Neuronal stem cell (in vitro differentiated cells): ENCODE measurements at regions not wholly inside any gene's neighbourhood (a gene's known extent, or its start where the extent isn't known, plus 50 kb on each side); places are given as distances from the start of the nearest gene placed in this dataset.

Experiments
- DNase-seq: peaks from one replicate; pipeline ENCODE4 v3.0.0-alpha.2; 2013; ENCODE audit warnings: low spot score
- H2AFZ ChIP-seq: one replicate; pipeline ENCODE4 v1.6.1; 2013; ENCODE audit warnings: mild to moderate bottlenecking, low read length, inconsistent platforms
- H2AK5ac ChIP-seq: 2 replicates; pipeline ENCODE4 v1.6.1; 2013; ENCODE audit warnings: low read depth, mild to moderate bottlenecking, inconsistent platforms, low read length, moderate library complexity, mixed read lengths
- H2BK120ac ChIP-seq: 2 replicates; pipeline ENCODE4 v1.6.1; 2013; ENCODE audit warnings: low read depth, mild to moderate bottlenecking, inconsistent platforms, low read length, moderate library complexity, mixed read lengths
- H2BK12ac ChIP-seq: one replicate; pipeline ENCODE4 v1.6.1; 2013; ENCODE audit warnings: low read length, inconsistent platforms
- H2BK15ac ChIP-seq: 2 replicates; pipeline ENCODE4 v1.6.1; 2013; ENCODE audit warnings: mild to moderate bottlenecking, low read length, inconsistent platforms, mixed read lengths
- H2BK5ac ChIP-seq: one replicate; pipeline ENCODE4 v1.6.1; 2013; ENCODE audit warnings: inconsistent platforms, mild to moderate bottlenecking, low read length, moderate library complexity
- H3K14ac ChIP-seq: one replicate; pipeline ENCODE4 v1.6.1; 2013; ENCODE audit warnings: low read length, inconsistent platforms
- H3K18ac ChIP-seq: 2 replicates; pipeline ENCODE4 v1.6.1; 2013; ENCODE audit warnings: low read length, inconsistent platforms
- H3K23ac ChIP-seq: 2 replicates; pipeline ENCODE4 v1.6.1; 2013; ENCODE audit warnings: low read depth, mild to moderate bottlenecking, mixed read lengths, low read length, inconsistent platforms; ENCODE audit not compliant: poor library complexity
- H3K27ac ChIP-seq: replicated peaks from 3 replicates; pipeline ENCODE4 v1.5.1; 2013; ENCODE audit warnings: low read length, inconsistent platforms
- H3K27me3 ChIP-seq, 3 experiments: 2 replicates each; pipeline ENCODE4 v1.6.1; 2013; ENCODE audit warnings: low read length in 3 of 3, mild to moderate bottlenecking in 2 of 3, inconsistent platforms in 1 of 3, low read depth in 1 of 3, mixed read lengths in 1 of 3, moderate library complexity in 1 of 3; ENCODE audit not compliant: control insufficient read depth in 3 of 3, insufficient read depth in 3 of 3
- H3K36me3 ChIP-seq, 2 donors: replicated peaks in 1 of 2; 2 replicates each; pipeline ENCODE4 v1.6.1; 2013; ENCODE audit warnings: low read length in 2 of 2; ENCODE audit not compliant: control insufficient read depth in 2 of 2, insufficient read depth in 2 of 2
- H3K4ac ChIP-seq: 2 replicates; pipeline ENCODE4 v1.6.1; 2013; ENCODE audit warnings: inconsistent platforms, mild to moderate bottlenecking, low read length, moderate library complexity
- H3K4me1 ChIP-seq, 2 donors: 1 replicate in 1 of 2; 2 replicates in 1 of 2; pipeline ENCODE4 v1.6.1; 2013; ENCODE audit warnings: low read length in 2 of 2, low read depth in 1 of 2; ENCODE audit not compliant: control insufficient read depth in 2 of 2, insufficient read depth in 1 of 2
- H3K4me2 ChIP-seq: one replicate; pipeline ENCODE4 v1.6.1; 2013; ENCODE audit warnings: mild to moderate bottlenecking, low read length, inconsistent platforms; ENCODE audit not compliant: insufficient read depth, poor library complexity, severe bottlenecking
- H3K4me3 ChIP-seq, 2 donors: 2 replicates each; pipeline ENCODE4 v1.5.1; 2013; ENCODE audit warnings: low read length in 2 of 2, mild to moderate bottlenecking in 2 of 2, inconsistent platforms in 1 of 2, moderate library complexity in 1 of 2
- H3K79me1 ChIP-seq: one replicate; pipeline ENCODE4 v1.6.1; 2013; ENCODE audit warnings: low read depth, mild to moderate bottlenecking, inconsistent platforms, low read length, moderate library complexity
- H3K9ac ChIP-seq: one replicate; pipeline ENCODE4 v1.6.1; 2013; ENCODE audit warnings: mild to moderate bottlenecking, low read depth, low read length, inconsistent platforms; ENCODE audit not compliant: poor library complexity
- H3K9me3 ChIP-seq, 2 donors: replicated peaks in 1 of 2; 2 replicates each; pipeline versions ENCODE3 to v1.6.1; 2013; ENCODE audit warnings: low read length in 2 of 2, mild to moderate bottlenecking in 2 of 2, inconsistent platforms in 1 of 2, low read depth in 1 of 2, mixed read lengths in 1 of 2, moderate library complexity in 1 of 2; ENCODE audit not compliant: control insufficient read depth in 2 of 2, insufficient read depth in 1 of 2
- H4K8ac ChIP-seq: one replicate; pipeline ENCODE4 v1.6.1; 2013; ENCODE audit warnings: low read depth, mild to moderate bottlenecking, inconsistent platforms, low read length, moderate library complexity
- H4K91ac ChIP-seq: one replicate; pipeline ENCODE4 v1.6.1; 2013; ENCODE audit warnings: low read length, low read depth, mild to moderate bottlenecking, inconsistent platforms; ENCODE audit not compliant: poor library complexity
- WGBS, 2 donors: extraction: QIAGEN DNeasy Blood & Tissue Kit; methylation state at CpG; one replicate each; pipeline ENCODE4 v1.1.7; 2013; ENCODE audit warnings: missing lambda C conversion rate in 2 of 2, mixed read lengths in 1 of 2; ENCODE audit not compliant: insufficient read length in 2 of 2, insufficient replicate concordance in 1 of 2; ENCODE audit errors: extremely low coverage in 2 of 2; 5-methylcytosine and 5-hydroxymethylcytosine counted together

DNA sequence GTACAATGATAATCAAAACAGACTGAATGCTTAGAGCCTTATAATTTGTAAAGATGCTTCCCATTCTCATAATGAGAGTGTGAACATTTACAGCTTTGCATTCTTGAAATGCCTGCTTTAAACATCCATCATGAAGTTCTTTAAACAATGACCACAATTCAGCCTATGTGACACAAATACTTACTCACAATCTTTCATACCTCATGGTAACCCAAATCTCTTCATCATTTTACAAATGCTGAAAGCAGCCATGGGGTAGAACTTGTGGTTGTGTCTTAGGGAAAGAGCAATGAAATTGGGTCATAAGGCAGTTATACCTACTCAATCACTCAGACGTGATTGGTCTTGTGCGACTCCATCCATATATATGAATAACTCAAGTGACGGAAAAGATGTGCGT lies 140.7 kb downstream of the RND3 start:
- no peak overlapping the region for H3K4me2 ChIP-seq
- H3K14ac ChIP-seq, result no peak overlapping the region
- WGBS, 2 donors, result no CpG with 5 or more reads among the region's 4 CpGs
- no peak overlapping the region for H4K91ac ChIP-seq
- H3K36me3 ChIP-seq, result no peaks in the 10 kb centered on the region
- no peak overlapping the region for H3K4me3 ChIP-seq
- H3K9ac ChIP-seq, result no peak overlapping the region
- no peak overlapping the region for H3K4ac ChIP-seq
- H2AK5ac ChIP-seq, result no peak overlapping the region
- no peak overlapping the region for H2AFZ ChIP-seq
- no peak overlapping the region for H3K18ac ChIP-seq
- H2BK120ac ChIP-seq, result no peak overlapping the region
- H2BK12ac ChIP-seq, result no peak overlapping the region
- H2BK5ac ChIP-seq, result no peak overlapping the region
- H3K79me1 ChIP-seq, result no peaks in the 10 kb centered on the region
- H3K27me3 ChIP-seq, result no peaks in the 10 kb centered on the region
- no peak overlapping the region for H2BK15ac ChIP-seq
- H4K8ac ChIP-seq, result no peak overlapping the region
- H3K23ac ChIP-seq, result no peak overlapping the region
- H3K9me3 ChIP-seq, result no peaks in the 10 kb centered on the region
- no peak for DNase-seq
- H3K27ac ChIP-seq, result no peak overlapping the region
- H3K4me1 ChIP-seq, result peaks cover 0 to 3% of the 10 kb centered on the region in 2 donors

DNA sequence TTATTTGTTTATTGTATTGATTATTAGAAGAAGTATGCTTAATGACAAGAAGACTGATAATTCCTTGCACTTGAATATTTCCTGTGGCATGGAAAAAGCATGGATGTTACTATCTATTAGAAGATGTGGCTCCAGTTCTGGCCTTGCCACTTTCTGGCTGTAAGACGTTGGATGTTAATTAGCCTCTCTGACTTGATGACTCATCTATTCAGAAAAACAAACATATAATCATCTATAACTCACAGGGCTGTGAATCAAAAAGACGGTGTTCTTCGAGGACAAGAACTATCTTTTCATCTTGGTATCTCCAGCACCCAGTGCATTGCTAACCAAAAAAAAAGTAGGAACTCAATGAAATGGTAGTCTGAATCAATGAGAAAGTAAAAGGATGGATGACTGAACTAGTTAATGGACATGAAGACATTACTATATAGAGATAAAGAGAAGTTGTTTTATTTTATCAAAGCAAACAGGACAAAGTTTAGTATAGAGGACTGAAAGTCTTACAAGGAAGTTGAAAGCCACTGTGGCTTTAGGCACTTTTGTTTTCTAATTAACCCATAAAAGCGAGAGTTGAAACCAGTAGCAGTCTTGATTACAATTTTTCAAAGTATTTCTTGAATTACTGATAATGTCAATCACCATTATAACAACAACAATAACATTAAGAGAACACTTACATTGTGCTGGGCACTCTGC lies 145.3 kb downstream of the RND3 start:
- no peak overlapping the region for H3K23ac ChIP-seq
- H3K18ac ChIP-seq, result no peak overlapping the region
- H3K4me3 ChIP-seq, result no peak overlapping the region
- H4K91ac ChIP-seq, result no peak overlapping the region
- no peaks in the 10 kb centered on the region for H3K36me3 ChIP-seq
- no peaks in the 10 kb centered on the region for H3K9me3 ChIP-seq
- H2BK12ac ChIP-seq, result no peak overlapping the region
- no peaks in the 10 kb centered on the region for H3K27me3 ChIP-seq
- no peak for DNase-seq
- H3K4ac ChIP-seq, result no peak overlapping the region
- no peaks in the 10 kb centered on the region for H3K79me1 ChIP-seq
- H3K4me1 ChIP-seq, result peaks cover 0 to 3% of the 10 kb centered on the region in 2 donors
- no peak overlapping the region for H2BK5ac ChIP-seq
- H3K9ac ChIP-seq, result no peak overlapping the region
- no peak overlapping the region for H3K4me2 ChIP-seq
- H2AK5ac ChIP-seq, result no peak overlapping the region
- H4K8ac ChIP-seq, result no peak overlapping the region
- WGBS, 2 donors, result no CpG with 5 or more reads among the region's 4 CpGs
- H2BK15ac ChIP-seq, result no peak overlapping the region
- no peak overlapping the region for H3K27ac ChIP-seq
- no peak overlapping the region for H2BK120ac ChIP-seq
- H3K14ac ChIP-seq, result no peak overlapping the region
- no peak overlapping the region for H2AFZ ChIP-seq

DNA sequence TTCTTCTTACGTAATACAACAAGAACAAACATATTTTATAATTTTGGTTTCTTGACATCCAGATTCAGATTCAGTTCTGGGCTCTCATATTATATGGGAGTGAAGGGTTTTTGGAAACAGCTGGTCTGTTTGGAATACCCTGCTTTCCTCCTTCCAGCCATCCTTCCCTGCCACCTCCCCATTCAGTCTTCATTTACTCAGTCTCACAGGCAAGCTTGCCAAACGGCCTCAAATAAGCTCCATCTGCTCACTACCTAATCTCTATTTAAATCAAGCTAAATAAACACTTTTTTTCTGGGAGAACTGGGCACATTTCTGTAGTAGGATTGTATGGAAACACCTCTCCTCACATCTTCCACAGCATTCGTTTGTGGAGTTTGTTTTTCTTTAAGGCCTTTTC lies 147.5 kb downstream of the RND3 start:
- H3K9ac ChIP-seq, result no peak overlapping the region
- H2AK5ac ChIP-seq, result no peak overlapping the region
- H3K36me3 ChIP-seq, result no peaks in the 10 kb centered on the region
- H3K23ac ChIP-seq, result no peak overlapping the region
- H2BK120ac ChIP-seq, result no peak overlapping the region
- no peak overlapping the region for H3K27ac ChIP-seq
- no peak overlapping the region for H3K4me3 ChIP-seq
- H2AFZ ChIP-seq, result no peak overlapping the region
- no peak overlapping the region for H4K91ac ChIP-seq
- H2BK15ac ChIP-seq, result no peak overlapping the region
- no peak overlapping the region for H3K4ac ChIP-seq
- no peak overlapping the region for H3K4me2 ChIP-seq
- H2BK12ac ChIP-seq, result no peak overlapping the region
- no peak overlapping the region for H4K8ac ChIP-seq
- H3K79me1 ChIP-seq, result no peaks in the 10 kb centered on the region
- WGBS, 2 donors, result no CpG with 5 or more reads among the region's 3 CpGs
- no peak for DNase-seq
- no peaks in the 10 kb centered on the region for H3K9me3 ChIP-seq
- H3K18ac ChIP-seq, result no peak overlapping the region
- H3K14ac ChIP-seq, result no peak overlapping the region
- H2BK5ac ChIP-seq, result no peak overlapping the region
- no peaks in the 10 kb centered on the region for H3K27me3 ChIP-seq
- no peaks in the 10 kb centered on the region for H3K4me1 ChIP-seq

DNA sequence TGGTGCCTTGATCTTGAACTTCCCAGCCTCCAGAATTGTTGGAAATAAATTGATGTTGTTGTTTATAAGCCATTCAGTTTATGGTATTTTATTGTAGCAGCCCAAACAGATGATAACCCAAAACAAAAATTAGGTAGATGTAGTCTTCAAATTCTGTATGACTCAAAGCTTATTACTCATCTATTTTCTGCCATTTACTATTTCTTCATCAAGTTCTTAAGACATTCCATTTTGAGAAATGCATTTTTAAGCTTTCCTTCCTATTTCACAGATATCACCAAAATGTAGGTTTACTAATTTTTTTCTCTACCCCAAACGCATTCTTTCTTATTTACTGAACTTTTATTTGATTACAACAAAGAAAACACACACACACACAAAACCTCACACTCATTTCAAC lies 148.2 kb downstream of the RND3 start:
- H2BK120ac ChIP-seq, result no peak overlapping the region
- H2BK12ac ChIP-seq, result no peak overlapping the region
- H2BK15ac ChIP-seq, result no peak overlapping the region
- H3K23ac ChIP-seq, result no peak overlapping the region
- no peak overlapping the region for H2AFZ ChIP-seq
- no peaks in the 10 kb centered on the region for H3K27me3 ChIP-seq
- H4K8ac ChIP-seq, result no peak overlapping the region
- no peak overlapping the region for H3K9ac ChIP-seq
- DNase-seq, result no peak
- H2BK5ac ChIP-seq, result no peak overlapping the region
- no peak overlapping the region for H3K27ac ChIP-seq
- H3K9me3 ChIP-seq, result no peaks in the 10 kb centered on the region
- 100% methylated on average over 1 of the region's 1 CpG; no CpG with 5 or more reads in 1 of the 2 donors for WGBS, 2 donors
- no peak overlapping the region for H3K4me2 ChIP-seq
- H3K4me3 ChIP-seq, result no peak overlapping the region
- H3K36me3 ChIP-seq, result no peaks in the 10 kb centered on the region
- no peaks in the 10 kb centered on the region for H3K4me1 ChIP-seq
- H3K79me1 ChIP-seq, result no peaks in the 10 kb centered on the region
- no peak overlapping the region for H3K18ac ChIP-seq
- no peak overlapping the region for H3K14ac ChIP-seq
- H2AK5ac ChIP-seq, result no peak overlapping the region
- H4K91ac ChIP-seq, result no peak overlapping the region
- H3K4ac ChIP-seq, result no peak overlapping the region
